ENCODE measurements at regions not wholly inside any gene's neighbourhood (a gene's known extent, or its start where the extent isn't known, plus 50 kb on each side); places are given as distances from the start of the nearest gene placed in this dataset.

GRCh38 chr6:11296449-11297375 is 64.2 kb upstream of the NEDD9 start:
- intact Hi-C loops (cut with DNase I): no loop called here
- DNase-seq (ENCODE audit: low spot score): no peak

DNA sequence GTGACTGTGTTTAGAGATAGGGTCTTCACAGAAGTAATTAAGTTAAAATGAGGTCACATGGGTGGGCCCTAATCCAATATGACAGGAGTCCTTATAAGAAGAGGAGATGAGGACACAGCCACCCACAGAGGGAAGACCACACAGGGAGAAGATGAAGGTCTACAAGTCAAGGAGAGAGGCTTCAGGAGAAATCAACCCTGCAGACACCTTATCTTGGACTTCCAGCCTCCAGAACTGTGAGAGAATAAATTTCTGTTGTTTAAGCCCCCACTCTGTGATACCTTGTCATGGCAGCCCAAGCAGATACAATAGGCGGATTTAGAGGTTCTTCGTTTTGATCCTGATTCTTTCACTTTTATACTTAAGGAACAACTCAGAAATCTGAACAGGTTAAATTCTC is 63.5 kb upstream of the NEDD9 start:
- DNase-seq (ENCODE audit: low spot score): no peak
- intact Hi-C loops (cut with DNase I): no loop called here

- intact Hi-C loops (cut with DNase I): no loop called here
- no peak for DNase-seq (ENCODE audit: low spot score)
Observed at GRCh38 chr6:11294228-11294627, 61.8 kb upstream of the NEDD9 start.

DNA sequence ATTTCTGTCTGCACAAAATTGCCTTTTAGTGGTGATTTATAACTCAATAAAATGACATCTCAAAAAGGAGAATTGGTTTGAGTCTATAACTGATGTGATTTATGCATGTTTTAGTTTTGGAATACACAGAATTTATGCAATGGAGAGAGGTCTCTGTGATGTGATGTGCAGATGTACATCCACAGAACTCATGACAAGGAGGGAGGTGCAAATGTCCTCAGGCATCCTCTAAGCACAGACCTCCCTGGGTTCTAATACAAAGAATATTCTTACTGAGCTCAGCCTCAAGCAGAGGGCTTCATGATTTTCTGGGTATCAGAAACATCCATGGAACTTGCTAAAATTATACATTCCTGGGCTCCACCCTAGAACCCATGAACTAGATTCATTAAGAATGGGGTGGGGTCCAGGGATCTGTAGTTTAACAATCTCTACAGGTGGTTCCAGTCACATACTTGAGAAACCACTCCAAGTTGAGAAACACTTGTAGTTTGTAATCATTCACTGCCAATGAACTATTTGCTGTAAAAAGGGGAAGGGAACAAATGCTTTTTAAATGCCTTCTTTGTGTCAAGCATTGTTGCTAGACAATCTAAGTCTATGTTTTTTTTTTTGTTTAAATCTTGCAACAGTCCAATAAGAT is 60.2 kb upstream of the NEDD9 start:
- intact Hi-C loops (cut with DNase I): no loop called here
- no peak for DNase-seq (ENCODE audit: low spot score)

- intact Hi-C loops (cut with DNase I): no loop called here
- DNase-seq (ENCODE audit: low spot score): no peak
Observed at GRCh38 chr6:11292091-11292490, 59.6 kb upstream of the NEDD9 start.

GRCh38 chr6:11291582-11291981 is 59.1 kb upstream of the NEDD9 start:
- no peak for DNase-seq (ENCODE audit: low spot score)
- intact Hi-C loops (cut with DNase I): no loop called here

DNA sequence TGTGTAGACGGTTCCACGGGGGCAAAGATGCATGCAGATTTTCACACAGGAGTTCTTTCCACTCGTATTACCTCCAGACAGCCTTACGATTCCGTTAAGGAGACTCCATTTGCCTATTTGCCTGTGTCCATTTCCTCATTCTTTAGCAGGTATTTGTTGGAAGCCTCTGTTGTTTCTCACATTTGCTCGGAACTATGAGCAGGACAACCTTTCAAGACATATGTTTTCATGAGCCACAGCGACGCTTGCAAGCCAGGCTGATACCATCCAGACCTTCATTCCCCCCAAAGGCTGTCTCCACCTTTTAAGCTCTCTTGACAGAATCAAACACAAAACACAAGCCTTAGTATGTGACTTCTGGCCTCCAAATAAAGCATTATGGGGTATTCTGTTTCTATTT is 57.6 kb upstream of the NEDD9 start:
- intact Hi-C loops (cut with DNase I): no loop called here
- no peak for DNase-seq (ENCODE audit: low spot score)

DNA sequence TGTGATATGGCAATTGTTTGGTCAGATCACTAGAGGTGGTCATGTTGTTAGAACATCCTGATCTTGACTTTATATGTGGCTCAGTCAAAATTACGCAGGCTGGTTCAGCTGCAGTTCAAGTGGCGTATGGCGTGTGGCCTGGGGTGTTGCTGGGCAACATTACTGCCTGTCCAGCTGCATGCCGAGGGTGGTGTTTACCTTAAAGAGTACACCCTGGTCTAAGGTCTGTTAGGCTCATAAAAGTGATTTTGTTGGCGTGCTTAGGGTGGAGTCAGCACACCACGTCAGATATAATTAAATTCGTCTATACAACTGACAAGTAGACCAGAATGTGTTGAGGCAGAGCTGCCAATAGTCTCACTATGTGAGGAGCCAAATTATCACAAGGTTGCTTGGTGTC is 55.6 kb upstream of the NEDD9 start:
- DNase-seq (ENCODE audit: low spot score): no peak
- intact Hi-C loops (cut with DNase I): no loop called here

GRCh38 chr6:11284996-11285395 is 52.5 kb upstream of the NEDD9 start:
- no peak for DNase-seq (ENCODE audit: low spot score)

DNA sequence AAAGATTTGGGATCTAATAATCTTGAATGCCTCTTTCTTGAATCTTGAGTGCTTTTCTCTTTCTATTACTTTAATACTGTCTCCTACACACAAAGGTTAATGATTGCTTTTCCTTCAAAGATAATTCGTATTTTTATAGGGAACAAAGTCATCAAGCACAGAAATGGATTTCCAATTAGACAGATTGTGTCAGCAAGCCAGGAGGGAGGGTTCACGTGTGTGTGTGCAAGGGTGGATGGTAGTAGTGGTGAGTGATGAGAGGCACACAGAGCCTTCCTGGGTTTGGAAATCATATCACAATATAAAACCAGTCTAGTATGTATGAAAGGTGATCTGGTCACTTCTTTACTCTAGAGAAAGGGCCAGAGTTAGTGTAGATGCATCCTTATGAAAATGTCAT is 51.2 kb upstream of the NEDD9 start:
- no peak for DNase-seq (ENCODE audit: low spot score)
- intact Hi-C loops (cut with DNase I): no loop called here

More at GRCh38 chr6:11284996-11285395, 52.5 kb upstream of the NEDD9 start:
- intact Hi-C loops (cut with DNase I): no loop called here

- no peak for DNase-seq (ENCODE audit: low spot score)
- intact Hi-C loops (cut with DNase I): no loop called here
Observed at GRCh38 chr6:11282875-11283274, 50.4 kb upstream of the NEDD9 start.
